CD4-positive, alpha-beta T cell treated with Interleukin-1 beta for 1 hour (primary cell): ENCODE measurements at regions not wholly inside any gene's neighbourhood (a gene's known extent, or its start where the extent isn't known, plus 50 kb on each side); places are given as distances from the start of the nearest gene placed in this dataset.

ENCODE experiments used
- DNase-seq, 2 donors: peaks; one replicate each; pipeline ENCODE4 v3.0.0-alpha.2; 2020 to 2022

DNA sequence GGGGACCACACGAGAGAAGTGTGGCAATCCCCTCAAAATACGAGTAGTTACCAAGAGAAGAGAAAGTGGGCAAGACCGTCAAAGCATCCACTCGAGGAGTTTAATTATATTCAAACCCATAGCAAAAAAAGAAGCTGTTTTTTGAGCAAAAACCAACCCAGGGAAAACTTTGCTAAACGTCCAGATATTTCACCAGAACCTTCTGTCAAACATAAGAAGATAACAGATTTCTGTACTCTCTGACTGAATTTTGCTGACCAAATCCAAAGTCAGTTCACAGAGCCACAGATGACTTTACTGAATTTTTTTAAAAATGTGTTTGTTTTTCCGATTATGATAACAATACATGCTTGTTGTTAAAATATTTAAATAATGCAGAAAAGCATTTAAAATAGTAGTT is 145.6 kb upstream of the PTPN1 start:
- DNase-seq = no peak

GRCh38 chr20:50366270-50367103 is 143.7 kb upstream of the PTPN1 start:
- DNase-seq = peak; percentile 17 to 38

GRCh38 chr20:50367104-50367674 is 143.0 kb upstream of the PTPN1 start:
- no peak for DNase-seq

GRCh38 chr20:50367739-50368375 is 142.3 kb upstream of the PTPN1 start:
- no peak for DNase-seq

DNA sequence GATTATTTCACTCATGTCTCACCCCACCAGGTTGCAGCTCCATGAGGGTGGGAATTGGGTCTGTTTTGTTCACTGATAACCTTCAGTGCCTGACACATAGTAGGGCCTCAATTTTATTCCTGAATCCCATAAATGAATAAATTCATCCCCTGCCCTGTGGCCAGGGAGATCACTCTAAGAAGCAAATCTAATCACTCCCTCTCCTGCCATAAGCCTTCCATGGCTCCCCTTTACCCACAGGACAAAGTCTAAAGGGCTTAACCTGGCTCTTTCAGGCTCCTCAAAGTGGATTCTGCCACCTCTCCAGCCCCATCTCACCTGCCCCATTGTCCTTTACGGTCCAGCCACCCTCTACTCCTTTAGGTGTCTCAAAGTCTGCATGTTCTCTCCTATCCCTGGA is 141.8 kb upstream of the PTPN1 start:
- no peak for DNase-seq

- no peak for DNase-seq
Observed at GRCh38 chr20:50368813-50369224, 141.4 kb upstream of the PTPN1 start.

GRCh38 chr20:50369225-50370035 is 140.8 kb upstream of the PTPN1 start:
- DNase-seq = no peak

DNA sequence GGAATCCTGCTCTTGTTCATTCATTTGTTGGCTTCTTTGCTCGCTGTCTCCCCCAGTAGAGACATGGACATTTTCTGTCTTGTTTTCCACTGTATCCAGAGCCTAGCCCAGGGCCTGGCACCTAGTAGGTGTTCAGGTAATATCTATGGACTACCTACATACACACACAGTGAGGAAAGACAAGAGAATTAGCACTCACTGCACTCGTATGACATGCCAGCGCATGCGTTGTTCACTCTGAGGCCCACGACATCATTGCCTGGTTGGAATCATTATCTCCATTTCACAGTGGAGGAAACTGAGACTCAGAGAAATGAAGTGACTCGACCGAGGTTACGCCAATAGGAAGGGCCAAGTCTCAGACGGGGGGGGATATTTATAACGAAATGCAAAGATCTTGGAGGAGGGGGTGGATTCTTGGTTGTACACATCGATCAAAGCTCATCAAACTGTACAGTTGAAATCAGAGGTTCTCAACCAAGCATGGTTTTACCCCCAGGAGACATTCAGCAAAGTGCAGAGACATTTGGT is 140.1 kb upstream of the PTPN1 start:
- DNase-seq = no peak

DNA sequence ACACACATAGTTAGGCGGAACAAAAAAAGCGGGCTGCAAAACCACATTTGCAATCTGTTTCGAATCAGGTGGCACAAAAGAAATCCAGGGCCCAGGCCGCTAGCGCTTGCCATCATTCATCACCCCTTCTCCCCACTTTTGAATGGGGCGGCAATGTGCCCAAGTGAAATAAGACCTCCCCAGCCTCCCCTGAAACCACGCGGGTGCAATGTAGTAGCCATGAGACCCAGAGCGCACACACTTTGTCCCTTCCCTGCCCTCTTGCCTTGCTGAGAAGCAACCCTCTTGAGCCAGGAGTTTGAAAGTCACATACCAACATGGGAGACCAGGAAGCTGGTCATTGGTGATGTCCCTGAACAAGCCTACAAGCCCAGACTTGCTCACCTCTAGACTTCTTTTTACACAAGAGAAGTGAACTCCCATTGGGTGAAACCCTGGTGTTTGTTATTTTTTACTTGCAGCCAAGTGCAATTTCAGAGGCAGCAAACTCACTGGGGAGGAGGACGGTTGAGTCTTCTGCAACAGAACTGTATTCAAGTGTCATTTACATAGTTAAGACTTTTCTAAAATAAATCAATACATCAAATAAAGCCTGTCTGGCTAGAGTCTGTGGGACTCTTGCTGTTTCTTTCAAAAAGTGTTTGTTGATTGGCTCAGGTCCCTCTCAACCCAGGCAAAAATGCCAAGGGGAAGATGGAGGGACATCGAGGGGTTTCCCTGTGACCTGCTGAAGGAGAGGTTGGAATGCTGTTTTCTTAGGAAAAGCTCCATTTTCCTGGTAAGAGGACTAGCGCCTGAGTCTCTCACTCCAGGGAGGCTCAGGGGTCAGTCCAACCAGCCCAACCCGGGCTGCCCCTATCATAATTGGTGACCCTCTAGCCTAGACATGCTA is 138.1 kb upstream of the PTPN1 start:
- no peak for DNase-seq

DNA sequence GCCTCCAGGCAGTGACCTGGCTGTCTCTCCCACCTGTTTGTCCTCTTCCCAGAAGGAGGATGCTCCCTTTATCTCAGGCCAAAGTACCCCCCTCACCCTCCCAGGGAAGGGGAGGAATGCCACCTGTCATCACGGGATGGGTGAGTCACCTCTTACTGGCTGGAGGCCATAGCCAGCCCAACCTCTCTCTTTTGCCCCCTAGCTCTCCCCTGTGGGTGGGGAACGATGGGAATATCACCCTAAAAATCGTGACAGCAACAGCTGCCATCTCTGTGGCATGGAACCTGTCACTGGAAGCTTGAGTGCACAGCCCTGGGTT is 137.5 kb upstream of the PTPN1 start:
- DNase-seq = no peak

DNA sequence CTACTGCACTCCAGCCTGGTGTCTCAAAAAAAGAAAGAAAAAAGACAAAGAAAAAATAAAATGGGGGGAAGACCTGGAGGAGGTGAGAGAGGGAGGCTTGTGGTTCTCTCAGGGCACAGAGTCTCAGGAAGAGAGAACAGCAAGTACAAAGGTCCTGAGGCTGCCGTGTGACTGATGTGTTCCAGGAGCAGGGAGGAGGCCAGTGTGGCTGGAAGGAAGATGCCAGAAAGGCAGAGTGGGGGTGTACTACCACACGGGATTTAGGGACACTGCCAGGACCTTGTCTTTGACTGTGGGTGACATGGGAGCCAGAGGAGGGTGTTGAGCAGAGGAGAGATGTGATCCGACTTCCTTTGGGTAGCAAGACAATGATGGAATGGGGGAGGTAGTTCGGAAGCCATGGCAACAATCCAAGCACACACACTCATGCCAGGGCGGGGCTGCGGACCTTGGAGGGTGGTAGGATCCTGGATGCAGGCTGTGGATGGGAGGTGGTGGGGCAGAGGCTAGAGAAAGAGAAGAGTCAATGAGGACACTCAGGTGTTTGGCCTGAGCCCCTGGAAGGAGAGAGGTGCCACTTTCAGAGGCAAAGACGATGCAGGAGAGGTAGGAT is 136.4 kb upstream of the PTPN1 start:
- no peak for DNase-seq

DNA sequence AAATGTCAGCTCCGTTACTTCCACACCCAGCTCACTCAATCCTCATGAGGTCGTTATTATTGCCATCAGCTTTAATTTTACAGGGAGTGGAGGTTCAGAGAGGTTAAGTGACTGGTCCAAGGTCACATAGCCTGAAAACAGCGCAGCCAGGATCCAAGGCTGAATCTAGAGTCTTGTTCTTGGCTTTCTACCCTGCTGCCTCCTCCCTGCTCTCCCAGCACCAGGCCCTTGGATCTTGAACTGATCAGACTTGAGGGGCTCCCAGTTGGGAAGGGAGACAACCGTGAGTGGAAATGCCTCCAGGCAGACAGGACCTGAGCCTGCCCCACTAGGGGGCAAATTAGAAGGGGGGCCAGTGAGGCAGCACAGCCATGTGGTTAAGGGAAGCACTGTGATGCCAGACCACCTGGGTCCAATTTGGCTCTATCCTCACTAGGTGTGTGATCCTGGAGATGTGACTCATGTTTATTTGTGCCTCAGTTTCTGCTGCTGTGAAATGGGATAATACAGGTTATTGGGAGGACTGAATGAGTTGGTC is 135.6 kb upstream of the PTPN1 start:
- DNase-seq = no peak

DNA sequence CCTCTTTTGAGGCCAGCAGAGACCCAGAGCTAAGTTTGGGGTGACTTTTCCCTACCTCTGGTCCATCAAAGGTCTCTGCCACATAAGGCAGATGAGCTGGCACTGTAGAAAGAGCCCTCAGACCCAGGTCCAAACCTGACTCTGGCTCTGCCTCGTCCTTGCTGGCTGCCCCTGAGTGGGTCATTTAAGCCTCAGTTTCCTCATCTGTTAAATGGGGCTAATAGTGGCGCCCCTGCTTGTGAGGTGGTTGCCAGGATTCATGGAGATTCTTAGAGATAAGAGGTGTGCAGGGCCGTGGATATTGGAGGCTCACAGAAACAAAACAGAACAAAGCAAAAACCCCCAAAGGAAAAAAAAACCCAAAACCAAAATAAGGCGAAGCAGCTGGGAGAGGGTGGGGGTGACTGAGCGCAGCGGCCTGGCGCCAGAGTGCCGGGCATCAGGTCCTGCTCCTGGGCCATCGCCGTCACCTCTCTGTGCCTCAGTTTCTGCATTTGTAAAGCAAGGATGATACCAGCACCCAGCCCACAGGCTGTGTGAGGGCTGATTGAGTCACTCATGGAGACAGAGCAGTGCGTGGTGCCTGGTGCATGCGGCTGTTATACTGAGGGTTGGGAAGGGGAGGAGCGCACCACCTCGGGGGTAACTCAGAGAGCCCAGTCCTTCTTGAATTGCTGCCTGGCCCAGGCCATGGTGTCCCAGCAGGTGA is 133.8 kb upstream of the PTPN1 start:
- no peak for DNase-seq

GRCh38 chr20:50376888-50377459 is 133.2 kb upstream of the PTPN1 start:
- no peak for DNase-seq

- DNase-seq = no peak
Observed at GRCh38 chr20:50378170-50379000, 131.8 kb upstream of the PTPN1 start.

DNA sequence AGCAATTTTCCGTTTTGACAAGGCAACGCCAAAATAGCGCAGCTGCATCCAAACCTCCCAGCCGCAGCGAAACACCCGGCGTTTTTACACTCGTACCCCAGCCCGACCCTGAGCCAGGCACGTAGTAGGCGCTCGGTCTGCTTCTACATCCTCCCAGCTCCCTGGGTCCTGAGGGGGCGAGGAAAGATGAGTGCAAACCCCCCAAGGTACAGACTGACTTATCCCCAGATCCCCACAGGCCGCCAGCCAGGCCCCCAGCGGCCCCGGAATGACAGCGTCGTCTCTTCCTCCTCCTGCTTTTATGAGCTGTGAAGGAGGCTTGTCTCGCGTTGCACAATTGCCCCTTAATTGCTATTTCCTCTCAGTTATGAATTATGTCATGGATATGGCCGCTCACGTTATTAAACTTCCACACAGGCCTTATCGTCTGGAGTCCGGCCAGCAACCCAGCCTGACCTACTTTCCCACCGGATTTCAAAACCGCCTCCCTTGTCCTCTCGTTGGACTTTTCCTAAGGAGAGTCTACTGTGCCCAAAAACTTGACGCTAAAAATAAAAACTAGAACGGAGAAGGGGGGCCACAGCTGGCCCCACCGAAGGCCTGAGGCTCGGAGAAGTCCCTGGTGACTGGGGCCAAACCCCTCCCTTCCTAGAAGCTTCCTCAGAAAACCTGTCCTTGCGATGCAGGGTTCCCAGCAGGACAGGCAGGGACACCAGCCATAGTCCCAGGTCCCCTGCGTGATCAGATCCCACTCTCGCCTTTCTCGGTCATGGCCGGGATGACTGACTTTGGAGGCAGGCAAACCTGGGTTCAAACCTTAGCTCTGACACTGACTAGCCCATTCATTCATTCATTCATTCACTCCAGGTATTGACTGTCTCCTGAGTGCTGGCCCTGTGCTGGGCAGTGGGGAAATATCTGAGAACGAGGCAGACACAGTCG is 130.9 kb upstream of the PTPN1 start:
- peak in 1 of 2 donors; percentile 32 for DNase-seq

DNA sequence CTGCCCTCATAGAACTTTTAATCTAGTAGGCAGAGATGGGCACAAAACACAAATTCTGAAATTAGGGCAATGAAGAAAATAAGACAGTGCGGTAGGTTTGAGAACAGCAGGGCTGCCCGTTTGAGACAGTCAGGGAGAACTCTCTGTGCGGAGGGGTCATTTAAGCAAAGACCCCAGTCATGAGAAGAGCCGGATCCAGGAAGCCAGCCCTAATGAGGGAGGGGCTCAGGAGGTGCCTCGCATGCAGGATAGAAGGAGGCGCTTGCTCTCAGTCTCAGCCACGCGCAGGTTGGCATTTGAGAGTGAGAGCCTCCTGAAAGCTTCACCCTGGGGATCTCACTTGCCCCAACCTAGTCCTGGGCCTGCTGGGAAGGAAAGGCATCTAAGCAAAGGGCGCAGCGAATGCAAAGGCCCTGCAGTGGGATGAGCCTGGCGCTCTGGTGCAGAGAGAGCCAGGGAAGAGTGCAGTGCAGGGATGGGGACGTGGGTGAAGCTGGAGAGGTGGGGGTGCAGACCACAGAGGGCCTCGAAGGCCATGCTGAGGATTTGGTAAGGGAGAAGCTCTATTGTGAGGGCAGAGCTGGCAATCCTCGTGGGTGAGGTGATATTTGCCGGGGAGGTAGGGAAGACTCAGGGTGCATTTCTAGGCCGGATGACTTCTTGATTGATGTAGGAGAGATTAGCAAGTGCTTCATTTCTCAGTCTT is 130.0 kb upstream of the PTPN1 start:
- no peak for DNase-seq

- no peak for DNase-seq
Observed at GRCh38 chr20:50380697-50381040, 129.5 kb upstream of the PTPN1 start.
